Panc1 (cell line): ENCODE measurements at regions not wholly inside any gene's neighbourhood (a gene's known extent, or its start where the extent isn't known, plus 50 kb on each side); places are given as distances from the start of the nearest gene placed in this dataset.

Experiments
- ATAC-seq: fragments of 200-7000 bp; cut with Tn5 transposase; 2 replicates; pipeline ENCODE4 v1.9.1; 2020; ENCODE audit warnings: mild to moderate bottlenecking, moderate library complexity
- BruUV-seq: library from RNA; stranded (reverse); fragments of 400-500 nt; replicated peaks from 2 replicates; lab custom pipeline; 2021; lab: Mats Ljungman, UMichigan
- CTCF ChIA-PET: fragments of 300-600 bp; sonication (Branson Sonifier 250); formaldehyde crosslinking; loops from one replicate; lab custom pipeline; 2022; ENCODE audit warnings: antibody characterized with exemption; lab: Charles Lee
- POLR2A ChIA-PET: fragments of 300-600 bp; sonication (Branson Sonifier 250); formaldehyde crosslinking; loops from one replicate; lab custom pipeline; 2022; ENCODE audit warnings: antibody characterized with exemption; lab: Charles Lee
- DNase-seq: peaks from one replicate; pipeline ENCODE4 v3.0.0-alpha.2; 2010; ENCODE audit warnings: low read depth, low spot score
- H3K27ac ChIP-seq: 2 replicates; pipeline ENCODE4 v1.5.1; 2011; ENCODE audit warnings: mild to moderate bottlenecking, low read length, inconsistent platforms
- H3K27me3 ChIP-seq: fragments of 200-500 bp; sonication (Bioruptor generic); 2 replicates; pipeline ENCODE4 v1.6.0; 2014; ENCODE audit warnings: low read length, inconsistent platforms; ENCODE audit not compliant: control insufficient read depth, insufficient read depth
- H3K36me3 ChIP-seq: fragments of 200-500 bp; sonication (Bioruptor generic); 2 replicates; pipeline ENCODE4 v1.5.1; 2014; ENCODE audit warnings: inconsistent platforms, mild to moderate bottlenecking, low read length, moderate library complexity; ENCODE audit not compliant: control insufficient read depth, insufficient read depth
- H3K4me1 ChIP-seq: 2 replicates; pipeline ENCODE4 v1.5.1; 2011; ENCODE audit warnings: inconsistent platforms, mild to moderate bottlenecking, low read length, moderate library complexity; ENCODE audit not compliant: control insufficient read depth, insufficient read depth
- H3K4me3 ChIP-seq, 2 experiments: 2 replicates each; pipeline ENCODE4 v1.5.1; 2011 to 2012; ENCODE audit warnings: low read depth in 2 of 2, low read length in 2 of 2, mild to moderate bottlenecking in 2 of 2, inconsistent platforms in 1 of 2, moderate library complexity in 1 of 2
- H3K9me3 ChIP-seq: fragments of 200-500 bp; sonication (Bioruptor generic); 2 replicates; pipeline ENCODE4 v1.5.1; 2014; ENCODE audit warnings: low read depth, mild to moderate bottlenecking, inconsistent platforms, low read length, moderate library complexity; ENCODE audit not compliant: control insufficient read depth, insufficient read depth
- POLR2AphosphoS5 ChIP-seq: IDR thresholded peaks from 2 replicates; pipeline ENCODE4 v1.6.1; 2012; ENCODE audit warnings: mild to moderate bottlenecking, low read depth, low read length, moderate library complexity
- SIN3A ChIP-seq: IDR thresholded peaks from 2 replicates; pipeline ENCODE4 v1.6.1; 2012; ENCODE audit warnings: low read depth, mild to moderate bottlenecking, low read length, moderate library complexity, borderline replicate concordance; ENCODE audit not compliant: insufficient read depth
- TCF7L2 ChIP-seq: IDR thresholded peaks from 2 replicates; pipeline ENCODE4 v1.6.1; 2011; ENCODE audit warnings: mild to moderate bottlenecking, low read depth, low read length, inconsistent platforms
- in situ Hi-C: cut with HindIII; loops from 2 replicates; pipeline ENCODE4 v1.10.0; 2016; ENCODE audit warnings: low sequenced_read_pairs, low pct_unique_long_range_greater_than_20kb
- intact Hi-C: fragments of 100-400 bp; cut with micrococcal nuclease; formaldehyde crosslinking; loops from one replicate; pipeline ENCODE4 v1.10.0; 2022; ENCODE audit not compliant: unreplicated experiment
- TF ChIP-seq, protein P1 (sequence below): fragments of 450-650 bp; IDR thresholded peaks from 2 replicates; pipeline ENCODE4 v1.5.1; 2017; ENCODE audit warnings: mild to moderate bottlenecking
- TF ChIP-seq, protein P2 (sequence below), 2 experiments: IDR thresholded peaks; 2 replicates each; pipeline ENCODE4 v1.6.1; 2011 to 2012; ENCODE audit warnings: low read depth in 2 of 2, control low read depth in 1 of 2, low read length in 1 of 2, mild to moderate bottlenecking in 1 of 2, moderate library complexity in 1 of 2; ENCODE audit not compliant: insufficient read depth in 1 of 2

DNA sequence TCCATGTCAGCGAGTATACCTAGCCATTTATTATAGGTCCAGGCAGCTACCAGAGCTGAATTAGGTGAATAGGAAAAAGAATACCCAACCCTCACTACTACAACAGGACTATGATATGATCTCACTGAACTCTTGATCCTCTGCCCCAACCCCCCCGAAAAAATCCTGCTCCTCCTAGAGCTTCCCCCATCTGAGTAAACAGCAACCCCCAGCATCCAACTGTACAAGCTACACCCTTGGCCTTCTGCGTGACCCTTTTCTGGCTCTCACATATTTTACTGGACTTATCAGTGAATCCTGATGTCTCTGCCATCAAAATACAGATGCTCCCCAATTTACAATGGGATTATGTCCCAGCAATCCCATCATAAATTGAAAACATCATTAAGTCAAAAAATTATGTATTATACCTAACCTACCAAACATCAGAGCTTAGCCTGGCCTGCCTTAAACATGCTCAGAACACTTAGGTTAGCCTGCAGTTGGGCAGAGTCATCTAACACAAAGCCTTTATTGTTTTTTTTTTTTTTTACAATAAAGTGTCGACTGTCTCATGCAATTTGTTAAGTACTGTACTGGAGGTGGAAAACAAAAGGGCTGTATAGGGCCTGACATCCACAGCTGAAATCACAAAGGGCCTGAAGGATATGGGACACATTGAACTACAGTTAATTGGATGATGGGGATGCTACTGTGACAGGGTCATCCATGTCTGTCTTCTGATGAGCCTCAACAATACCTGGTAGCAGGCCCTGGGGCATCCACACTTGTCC, 128.9 kb upstream of the ERCC6L2 start:
- Histone ChIP-seq H3K27ac (no peak overlapping the region), H3K4me1 (no peaks in the 10 kb centered on the region), H3K9me3 (no peaks in the 10 kb centered on the region), H3K36me3 (no peaks in the 10 kb centered on the region), H3K4me3 (no peak overlapping the region), H3K27me3 (no peaks in the 10 kb centered on the region; the same call in 1 of the 2 replicates)
- in situ Hi-C loops = no loop called here
- BruUV-seq = no TSS peak
- DNase-seq (no peak), ATAC-seq (no peak)
- TF ChIP-seq TCF7L2 (no peak), SIN3A (no peak), POLR2AphosphoS5 (no peak)
- TF ChIP-seq, protein P1, sequence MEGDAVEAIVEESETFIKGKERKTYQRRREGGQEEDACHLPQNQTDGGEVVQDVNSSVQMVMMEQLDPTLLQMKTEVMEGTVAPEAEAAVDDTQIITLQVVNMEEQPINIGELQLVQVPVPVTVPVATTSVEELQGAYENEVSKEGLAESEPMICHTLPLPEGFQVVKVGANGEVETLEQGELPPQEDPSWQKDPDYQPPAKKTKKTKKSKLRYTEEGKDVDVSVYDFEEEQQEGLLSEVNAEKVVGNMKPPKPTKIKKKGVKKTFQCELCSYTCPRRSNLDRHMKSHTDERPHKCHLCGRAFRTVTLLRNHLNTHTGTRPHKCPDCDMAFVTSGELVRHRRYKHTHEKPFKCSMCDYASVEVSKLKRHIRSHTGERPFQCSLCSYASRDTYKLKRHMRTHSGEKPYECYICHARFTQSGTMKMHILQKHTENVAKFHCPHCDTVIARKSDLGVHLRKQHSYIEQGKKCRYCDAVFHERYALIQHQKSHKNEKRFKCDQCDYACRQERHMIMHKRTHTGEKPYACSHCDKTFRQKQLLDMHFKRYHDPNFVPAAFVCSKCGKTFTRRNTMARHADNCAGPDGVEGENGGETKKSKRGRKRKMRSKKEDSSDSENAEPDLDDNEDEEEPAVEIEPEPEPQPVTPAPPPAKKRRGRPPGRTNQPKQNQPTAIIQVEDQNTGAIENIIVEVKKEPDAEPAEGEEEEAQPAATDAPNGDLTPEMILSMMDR = no peak
- TF ChIP-seq, protein P2, sequence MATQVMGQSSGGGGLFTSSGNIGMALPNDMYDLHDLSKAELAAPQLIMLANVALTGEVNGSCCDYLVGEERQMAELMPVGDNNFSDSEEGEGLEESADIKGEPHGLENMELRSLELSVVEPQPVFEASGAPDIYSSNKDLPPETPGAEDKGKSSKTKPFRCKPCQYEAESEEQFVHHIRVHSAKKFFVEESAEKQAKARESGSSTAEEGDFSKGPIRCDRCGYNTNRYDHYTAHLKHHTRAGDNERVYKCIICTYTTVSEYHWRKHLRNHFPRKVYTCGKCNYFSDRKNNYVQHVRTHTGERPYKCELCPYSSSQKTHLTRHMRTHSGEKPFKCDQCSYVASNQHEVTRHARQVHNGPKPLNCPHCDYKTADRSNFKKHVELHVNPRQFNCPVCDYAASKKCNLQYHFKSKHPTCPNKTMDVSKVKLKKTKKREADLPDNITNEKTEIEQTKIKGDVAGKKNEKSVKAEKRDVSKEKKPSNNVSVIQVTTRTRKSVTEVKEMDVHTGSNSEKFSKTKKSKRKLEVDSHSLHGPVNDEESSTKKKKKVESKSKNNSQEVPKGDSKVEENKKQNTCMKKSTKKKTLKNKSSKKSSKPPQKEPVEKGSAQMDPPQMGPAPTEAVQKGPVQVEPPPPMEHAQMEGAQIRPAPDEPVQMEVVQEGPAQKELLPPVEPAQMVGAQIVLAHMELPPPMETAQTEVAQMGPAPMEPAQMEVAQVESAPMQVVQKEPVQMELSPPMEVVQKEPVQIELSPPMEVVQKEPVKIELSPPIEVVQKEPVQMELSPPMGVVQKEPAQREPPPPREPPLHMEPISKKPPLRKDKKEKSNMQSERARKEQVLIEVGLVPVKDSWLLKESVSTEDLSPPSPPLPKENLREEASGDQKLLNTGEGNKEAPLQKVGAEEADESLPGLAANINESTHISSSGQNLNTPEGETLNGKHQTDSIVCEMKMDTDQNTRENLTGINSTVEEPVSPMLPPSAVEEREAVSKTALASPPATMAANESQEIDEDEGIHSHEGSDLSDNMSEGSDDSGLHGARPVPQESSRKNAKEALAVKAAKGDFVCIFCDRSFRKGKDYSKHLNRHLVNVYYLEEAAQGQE (IDR thresholded peaks at IDR 0.05; ENCODE audit: insufficient read depth in 1 of 2, low read depth in 2 of 2, low read length in 1 of 2) = no peak
- CTCF ChIA-PET = no interaction called here
- intact Hi-C loops = no loop called here
- POLR2A ChIA-PET = no interaction called here

GRCh38 chr9:95742821-95743220, 132.7 kb upstream of the ERCC6L2 start:
- Histone ChIP-seq H3K4me3 (no peak overlapping the region), H3K27me3 (no peaks in the 10 kb centered on the region; the same call in 1 of the 2 replicates), H3K9me3 (no peaks in the 10 kb centered on the region), H3K4me1 (no peaks in the 10 kb centered on the region), H3K27ac (no peak overlapping the region), H3K36me3 (no peaks in the 10 kb centered on the region)
- intact Hi-C loops (no loop called here), in situ Hi-C loops (no loop called here)
- CTCF ChIA-PET = no interaction called here
- no TSS peak for BruUV-seq
- POLR2A ChIA-PET = no interaction called here
- no peak for DNase-seq
- TF ChIP-seq, protein P1 = no peak
- TF ChIP-seq, protein P2 (IDR thresholded peaks at IDR 0.05; ENCODE audit: insufficient read depth in 1 of 2, low read depth in 2 of 2, low read length in 1 of 2) = no peak
- TF ChIP-seq POLR2AphosphoS5 (no peak), SIN3A (no peak), TCF7L2 (no peak)
- no peak for ATAC-seq
